Stimulated activated CD8-positive, alpha-beta memory T cell treated with anti-CD3 and anti-CD28 coated beads, Interleukin-15, amount 100 ng/mL, for 48 hours (primary cell): ENCODE measurements at regions not wholly inside any gene's neighbourhood (a gene's known extent, or its start where the extent isn't known, plus 50 kb on each side); places are given as distances from the start of the nearest gene placed in this dataset.
"Not testable (repeated sequence)": the region's sequence is repeated elsewhere in the genome, so short reads cannot be mapped to it uniquely, and the experiment has no call there.

Experiments used
- DNase-seq, 2 donors: peaks; one replicate each; pipeline ENCODE4 v3.0.0-alpha.2; 2020; ENCODE audit warnings: low read depth in 2 of 2

DNA sequence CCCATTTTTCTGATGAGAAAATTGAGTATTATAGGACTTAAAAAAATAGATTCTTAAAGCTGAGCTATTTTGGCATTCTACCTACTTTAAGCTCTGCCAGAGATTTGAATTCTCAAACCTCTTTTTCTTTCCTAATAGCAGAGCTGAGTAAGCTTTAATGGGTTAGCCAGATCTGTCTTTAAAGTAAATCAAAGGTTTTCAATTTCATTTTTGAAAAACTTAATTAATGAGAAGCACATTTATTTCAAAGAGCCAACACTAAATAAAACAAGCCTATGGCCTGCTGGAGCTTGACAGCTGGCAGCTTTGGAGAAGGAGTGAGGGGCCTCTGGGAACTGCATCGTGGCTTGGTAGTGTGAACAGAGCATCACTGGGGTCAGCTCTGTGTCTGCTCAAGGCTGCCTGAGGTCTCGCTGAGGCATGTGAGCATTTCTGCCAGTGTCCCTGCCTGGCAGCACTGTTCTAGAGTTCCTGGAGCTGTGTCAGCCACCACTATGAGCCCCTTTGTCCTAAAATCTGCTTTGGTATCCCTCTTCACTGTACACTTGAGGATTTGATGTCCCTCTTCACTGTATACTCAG is 50.4 kb upstream of the PRSS23 start:
- no peak for DNase-seq

DNA sequence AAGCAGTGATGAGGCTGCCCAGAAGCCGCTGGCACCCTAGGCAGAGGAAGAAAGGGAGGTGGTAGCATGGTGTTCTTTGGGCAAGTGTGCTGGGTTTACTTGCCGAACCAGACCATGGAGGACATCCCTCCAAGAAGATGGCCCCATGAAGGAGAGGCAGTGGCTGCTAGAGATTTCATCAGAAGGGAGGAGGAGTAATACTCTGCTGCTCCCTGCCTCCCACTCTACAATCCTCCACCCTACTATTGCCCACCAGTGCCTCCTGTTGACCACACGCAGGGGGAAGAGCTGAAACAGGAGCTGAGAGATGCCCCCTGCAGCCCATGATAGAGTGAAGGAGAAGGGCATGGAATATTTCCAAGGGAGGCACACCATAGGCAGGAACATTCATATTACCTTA is 51.0 kb upstream of the PRSS23 start:
- DNase-seq: no peak

GRCh38 chr11:86748296-86748695 is 52.0 kb upstream of the PRSS23 start:
- no peak for DNase-seq

DNA sequence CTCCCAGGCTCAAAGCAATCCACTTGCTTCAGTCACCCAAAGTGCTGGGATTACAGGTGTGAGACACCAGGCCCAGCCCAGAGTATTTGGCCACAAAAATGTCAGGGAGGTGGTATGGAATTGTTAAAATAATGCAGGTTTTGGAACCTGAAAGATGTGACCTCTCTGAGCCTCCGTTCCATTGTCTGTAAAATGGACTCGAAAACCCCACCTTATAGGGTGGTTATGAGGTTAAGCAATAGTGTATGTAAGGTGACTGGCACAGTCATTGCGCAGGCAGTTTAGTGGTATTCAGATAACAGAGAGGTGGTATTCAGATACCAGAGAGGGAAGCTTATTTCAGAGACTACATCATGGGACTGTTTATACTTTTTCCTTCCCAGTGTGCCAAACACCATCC is 52.5 kb upstream of the PRSS23 start:
- no peak for DNase-seq

- DNase-seq: no peak
Observed at GRCh38 chr11:86746514-86746913, 53.8 kb upstream of the PRSS23 start.

GRCh38 chr11:86745571-86745970 is 54.8 kb upstream of the PRSS23 start:
- DNase-seq: no peak

DNA sequence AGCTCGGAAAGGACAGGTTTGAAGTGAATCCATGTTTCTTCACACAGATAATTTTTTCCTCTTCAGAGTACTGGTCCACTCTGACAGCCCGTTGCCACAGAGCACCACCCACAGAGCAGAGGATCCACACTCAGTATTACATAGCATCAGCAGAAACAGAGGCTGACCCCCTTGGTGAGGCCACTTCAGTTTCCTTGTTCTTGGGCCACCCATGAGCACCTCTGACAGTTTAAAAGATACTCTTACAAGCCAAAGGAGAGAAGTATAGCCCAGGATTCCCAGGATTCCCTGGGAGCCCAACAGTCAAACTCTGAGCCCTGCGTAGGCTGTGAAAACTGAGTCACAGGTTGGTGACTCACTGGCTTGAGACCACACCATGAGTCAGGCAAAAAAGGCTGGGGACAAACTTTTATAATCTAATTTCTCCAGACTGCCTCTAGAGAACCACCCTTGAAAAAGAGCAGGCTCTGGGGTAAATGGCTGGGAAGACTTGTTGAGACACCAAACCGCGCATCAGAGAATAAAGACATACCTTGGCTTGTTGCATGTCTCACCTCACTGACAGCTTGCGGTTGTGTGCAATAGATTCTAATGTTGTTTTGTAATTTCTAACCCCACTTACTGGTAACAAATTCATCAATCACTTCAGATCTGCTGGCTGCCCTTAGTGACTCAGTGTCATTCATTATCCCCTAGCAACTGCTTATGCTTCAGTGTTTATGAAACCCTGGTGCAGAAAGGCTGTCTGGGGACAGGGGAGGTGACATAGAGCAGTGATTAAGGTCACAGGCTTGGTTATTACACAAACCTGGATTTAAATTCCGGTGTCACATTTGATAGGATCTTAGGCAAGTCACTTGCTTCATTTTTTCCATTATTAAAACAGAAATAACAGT is 56.9 kb upstream of the PRSS23 start:
- DNase-seq: peak in 1 of 2 donors; percentile 42

DNA sequence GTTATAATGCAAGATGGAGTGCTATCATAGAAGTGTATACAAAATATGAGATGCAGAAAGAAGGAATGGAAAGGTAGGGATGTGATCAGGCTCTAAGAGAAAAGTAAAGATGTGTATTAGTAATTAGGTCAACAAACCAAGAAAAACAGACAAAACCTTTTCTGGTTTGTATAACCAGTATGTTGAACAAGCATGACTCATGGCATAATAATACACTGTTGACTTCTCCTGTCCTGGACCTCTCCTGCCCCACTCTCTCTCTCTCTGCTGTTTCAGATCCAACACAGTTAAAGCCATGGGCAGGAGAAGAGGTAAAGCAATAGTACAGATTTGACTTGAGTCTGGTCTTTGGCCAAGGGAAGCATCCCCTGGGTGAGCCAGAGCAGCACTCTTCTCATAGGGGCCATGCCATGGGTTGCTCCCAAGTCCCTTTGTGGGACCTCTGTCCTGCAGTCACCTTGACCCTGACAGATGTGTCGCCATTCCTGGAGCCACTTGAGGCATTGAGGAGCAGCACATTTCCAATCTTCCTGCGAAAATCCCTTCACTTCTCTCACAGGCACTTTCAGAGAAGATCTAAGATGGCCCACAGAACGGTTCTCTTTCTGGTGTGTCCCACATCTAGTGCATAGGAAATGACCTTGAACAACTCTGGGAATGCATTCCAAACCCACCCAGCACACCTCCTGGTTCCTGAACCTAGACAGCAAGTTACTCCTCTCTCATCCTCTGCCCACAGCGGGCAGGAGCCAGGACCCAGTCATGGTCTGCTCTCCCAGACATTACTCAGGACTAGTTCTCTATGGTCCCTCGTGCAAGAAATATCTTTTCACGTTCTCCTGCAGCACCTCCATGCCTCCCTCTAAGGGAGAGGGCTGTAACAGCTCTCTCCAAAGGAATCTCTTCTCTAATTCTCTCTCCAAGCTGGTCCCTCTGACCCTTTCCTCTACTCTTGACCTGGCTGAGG is 58.2 kb upstream of the PRSS23 start:
- no peak for DNase-seq

DNA sequence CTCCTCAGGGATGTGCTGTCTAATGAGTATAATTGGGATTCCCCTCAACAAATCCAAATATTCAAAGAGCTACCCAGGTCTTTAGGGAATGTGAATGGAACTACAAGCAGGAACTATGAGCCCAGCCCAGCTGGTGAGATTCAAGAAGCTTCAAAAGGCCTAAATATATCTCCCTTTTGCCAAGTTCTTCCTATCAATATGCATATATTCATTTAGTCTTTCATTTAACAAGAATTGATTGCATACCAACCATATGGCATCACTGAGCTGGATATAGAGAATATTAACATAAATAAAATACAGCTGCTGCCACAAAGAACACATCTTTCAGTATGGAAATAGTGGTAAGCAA is 58.9 kb upstream of the PRSS23 start:
- no peak for DNase-seq

- peak in 1 of 2 donors; percentile 15 for DNase-seq
Observed at GRCh38 chr11:86740628-86741483, 59.5 kb upstream of the PRSS23 start.

GRCh38 chr11:86738568-86738967 is 61.8 kb upstream of the PRSS23 start:
- no peak for DNase-seq

GRCh38 chr11:86737737-86738136 is 62.6 kb upstream of the PRSS23 start:
- DNase-seq: no peak

DNA sequence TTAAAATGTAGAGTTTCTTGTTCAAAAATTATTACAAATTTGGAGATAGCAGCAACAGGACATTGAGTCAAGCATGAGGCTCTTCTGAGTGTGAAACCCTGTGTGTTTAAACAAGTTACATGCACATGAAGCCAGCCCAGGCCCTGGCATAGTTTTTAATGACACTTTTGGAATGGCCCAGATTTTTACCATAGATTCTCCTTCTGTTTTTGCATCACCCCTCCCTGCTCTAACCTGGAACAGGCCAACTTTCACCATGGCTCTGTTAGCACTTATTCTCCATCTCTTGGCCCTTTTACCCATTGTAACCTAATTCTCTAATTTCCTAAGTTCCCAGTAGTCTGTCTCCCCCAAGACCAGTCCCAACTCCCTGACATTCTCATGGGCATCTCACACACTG is 63.1 kb upstream of the PRSS23 start:
- DNase-seq: no peak

GRCh38 chr11:86736291-86737143 is 63.8 kb upstream of the PRSS23 start:
- DNase-seq: no peak

DNA sequence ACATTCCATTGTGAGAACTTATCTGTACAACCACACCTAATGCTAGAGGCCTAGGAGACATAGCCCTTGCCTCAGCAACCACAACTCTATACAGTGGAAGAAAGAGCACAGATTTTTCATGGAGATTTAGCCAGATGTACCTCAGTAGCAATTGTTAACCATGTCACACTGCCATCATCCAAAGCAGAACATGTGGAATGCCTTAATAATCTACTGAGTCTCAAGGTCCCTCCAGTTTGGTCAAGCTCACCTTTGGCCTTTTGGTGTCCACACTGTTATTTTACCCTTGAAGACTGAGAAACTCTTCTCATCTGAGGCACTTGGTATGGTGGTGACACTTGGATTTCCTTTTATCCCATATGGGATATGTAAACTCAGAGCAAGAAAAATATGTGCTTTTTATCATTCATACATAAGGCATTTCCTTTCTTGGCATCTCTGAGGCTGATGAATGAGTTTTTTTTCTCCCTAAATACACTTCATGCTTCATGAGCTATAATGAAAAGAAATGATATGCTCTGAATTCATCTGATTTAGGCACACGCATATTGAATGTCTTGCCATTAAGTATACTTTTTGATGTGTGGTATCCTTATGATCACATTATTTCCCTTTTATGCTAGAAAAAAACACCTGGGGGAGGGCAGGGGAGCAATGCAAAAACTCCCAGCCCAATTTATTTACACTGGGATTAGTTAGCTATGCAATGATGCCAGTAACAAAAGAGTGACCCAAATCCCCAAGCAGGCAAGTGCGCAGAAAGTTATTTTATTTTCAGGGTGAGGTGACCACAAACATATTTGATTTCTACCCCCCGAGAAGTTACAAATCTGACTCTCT is 63.3 kb upstream of the ME3 start:
- no peak for DNase-seq

- DNase-seq: not testable (repeated sequence)
Observed at GRCh38 chr11:86732739-86733138, 60.3 kb upstream of the ME3 start.

DNA sequence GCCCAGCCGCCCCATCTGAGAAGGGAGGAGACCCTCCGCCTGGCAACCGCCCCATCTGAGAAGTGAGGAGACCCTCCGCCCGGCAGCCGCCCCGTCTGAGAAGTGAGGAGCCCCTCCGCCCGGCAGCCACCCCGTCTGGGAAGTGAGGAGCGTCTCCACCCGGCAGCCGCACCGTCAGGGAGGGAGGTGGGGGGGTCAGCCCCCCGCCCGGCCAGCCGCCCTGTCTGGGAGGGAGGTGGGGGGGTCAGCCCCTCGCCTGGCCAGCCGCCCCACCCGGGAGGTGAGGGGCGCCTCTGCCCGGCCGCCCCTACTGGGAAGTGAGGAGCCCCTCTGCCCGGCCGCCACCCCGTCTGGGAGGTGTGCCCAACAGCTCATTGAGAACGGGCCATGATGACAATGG is 59.9 kb upstream of the ME3 start:
- DNase-seq: not testable (repeated sequence)

GRCh38 chr11:86729576-86729975 is 57.2 kb upstream of the ME3 start:
- DNase-seq: not testable (repeated sequence)

DNA sequence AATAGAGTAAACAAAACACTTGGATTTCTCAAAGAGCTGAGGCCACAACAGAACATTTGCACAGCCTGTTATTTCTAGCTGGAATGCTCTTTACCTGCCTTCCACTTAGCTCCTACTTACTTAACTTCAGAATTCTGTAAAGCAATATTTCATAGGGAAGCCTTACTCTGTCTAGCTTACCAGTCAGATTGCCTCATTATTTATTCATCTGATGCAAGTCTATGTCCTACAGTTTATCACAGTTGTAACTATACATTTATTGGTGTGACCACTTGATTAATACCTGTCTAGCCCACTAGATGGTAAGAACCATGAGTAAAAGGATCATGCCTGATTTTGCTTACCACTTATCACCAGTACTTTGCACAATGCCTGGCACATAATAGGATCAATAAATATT is 56.1 kb upstream of the ME3 start:
- DNase-seq: no peak
